ENCODE measurements at regions not wholly inside any gene's neighbourhood (a gene's known extent, or its start where the extent isn't known, plus 50 kb on each side); places are given as distances from the start of the nearest gene placed in this dataset.

DNA sequence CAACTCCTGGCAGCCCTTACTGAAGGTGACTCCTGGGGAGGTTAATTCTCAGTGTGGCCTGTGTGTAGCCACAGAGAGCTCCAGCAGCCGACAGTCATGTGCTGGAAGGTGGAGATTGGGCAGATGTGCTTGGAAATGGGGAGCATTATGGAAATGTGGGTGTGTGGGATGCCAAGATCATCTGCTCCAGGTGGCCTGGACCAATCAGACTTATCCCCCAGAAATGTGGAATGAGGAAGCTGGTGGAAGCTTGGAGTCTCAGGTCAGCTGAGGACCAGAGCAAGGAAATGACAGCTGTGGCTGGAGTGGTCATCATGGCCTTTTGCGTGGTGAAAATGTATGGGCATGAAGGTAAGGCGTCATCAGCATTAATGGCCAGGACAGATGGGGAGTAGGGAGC lies 234.0 kb downstream of the MIAT start:
- no peak for DNase-seq (ENCODE audit: low read depth in 4 of 4, low spot score in 1 of 4)

DNA sequence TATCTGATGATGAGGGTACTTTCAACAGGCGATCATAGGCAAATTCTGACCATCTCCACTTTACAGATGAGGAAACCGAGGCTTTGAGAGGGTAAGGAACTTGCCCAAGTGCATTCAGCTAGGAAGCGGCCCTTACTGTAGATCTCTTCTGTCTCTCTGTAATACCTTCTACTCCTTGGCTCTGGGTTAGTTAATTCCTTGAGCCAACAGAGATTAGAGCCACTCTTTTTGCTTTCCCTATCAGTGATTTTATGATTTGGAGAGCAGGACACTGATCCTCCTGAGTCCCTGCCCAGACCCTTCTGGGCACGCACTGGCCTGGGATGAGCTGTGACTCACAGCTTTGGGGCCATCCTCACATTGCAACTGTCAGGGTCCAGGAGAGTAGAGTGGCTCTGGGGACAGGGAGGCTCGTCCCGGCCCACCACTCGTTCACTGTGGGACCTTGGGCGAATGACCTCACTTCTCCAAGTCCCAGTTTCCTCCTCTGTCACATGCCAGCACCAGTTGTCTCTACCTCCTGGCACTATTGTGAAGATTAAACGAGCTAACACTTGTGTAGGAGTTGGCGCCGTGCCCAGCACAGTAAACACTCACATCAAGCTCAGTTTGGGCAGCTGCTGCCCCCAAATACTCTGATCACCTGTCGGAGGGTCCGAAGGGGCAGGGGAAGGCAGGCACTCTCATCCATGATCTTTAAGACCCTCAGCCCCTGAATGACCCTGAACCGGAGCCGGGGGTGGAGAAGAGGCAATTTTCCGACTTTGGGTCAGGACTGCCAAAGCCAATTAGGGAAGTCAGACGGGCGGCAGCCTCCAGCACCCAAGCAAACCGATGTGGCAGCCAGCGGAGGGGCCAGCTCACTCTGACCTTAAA lies 235.0 kb downstream of the MIAT start:
- no peak for DNase-seq (ENCODE audit: low read depth in 4 of 4, low spot score in 1 of 4)

GRCh38 chr22:26893173-26894110 lies 236.1 kb downstream of the MIAT start:
- DNase-seq (ENCODE audit: low read depth in 4 of 4, low spot score in 1 of 4): no peak

DNA sequence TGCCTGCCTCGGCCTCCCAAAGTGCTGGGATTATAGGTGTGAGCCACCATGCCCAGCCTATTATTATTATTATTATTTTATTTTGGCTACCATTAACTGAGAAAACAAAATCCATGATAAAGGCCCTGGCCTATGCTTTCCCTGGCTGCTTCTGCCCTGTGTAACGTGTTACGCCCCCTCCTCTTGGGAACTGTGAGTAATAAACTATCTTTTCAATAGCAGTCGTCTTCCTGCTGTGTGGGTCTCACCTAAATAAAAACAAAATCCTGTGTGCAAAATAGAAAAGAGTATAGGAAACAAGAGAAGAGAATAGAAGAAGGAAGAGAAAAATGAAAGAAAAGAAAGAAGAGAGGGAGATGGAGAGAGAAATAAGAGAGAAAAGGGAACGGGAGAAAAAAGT lies 237.0 kb downstream of the MIAT start:
- DNase-seq (ENCODE audit: low read depth in 4 of 4, low spot score in 1 of 4): no peak

- DNase-seq (ENCODE audit: low read depth in 4 of 4, low spot score in 1 of 4): peak in 1 of 4 experiments; percentile 8
These were observed 237.5 kb downstream of the MIAT start for GRCh38 chr22:26894766-26895485.

GRCh38 chr22:26897384-26897783 lies 240.0 kb downstream of the MIAT start:
- no peak for DNase-seq (ENCODE audit: low read depth in 4 of 4, low spot score in 1 of 4)

DNA sequence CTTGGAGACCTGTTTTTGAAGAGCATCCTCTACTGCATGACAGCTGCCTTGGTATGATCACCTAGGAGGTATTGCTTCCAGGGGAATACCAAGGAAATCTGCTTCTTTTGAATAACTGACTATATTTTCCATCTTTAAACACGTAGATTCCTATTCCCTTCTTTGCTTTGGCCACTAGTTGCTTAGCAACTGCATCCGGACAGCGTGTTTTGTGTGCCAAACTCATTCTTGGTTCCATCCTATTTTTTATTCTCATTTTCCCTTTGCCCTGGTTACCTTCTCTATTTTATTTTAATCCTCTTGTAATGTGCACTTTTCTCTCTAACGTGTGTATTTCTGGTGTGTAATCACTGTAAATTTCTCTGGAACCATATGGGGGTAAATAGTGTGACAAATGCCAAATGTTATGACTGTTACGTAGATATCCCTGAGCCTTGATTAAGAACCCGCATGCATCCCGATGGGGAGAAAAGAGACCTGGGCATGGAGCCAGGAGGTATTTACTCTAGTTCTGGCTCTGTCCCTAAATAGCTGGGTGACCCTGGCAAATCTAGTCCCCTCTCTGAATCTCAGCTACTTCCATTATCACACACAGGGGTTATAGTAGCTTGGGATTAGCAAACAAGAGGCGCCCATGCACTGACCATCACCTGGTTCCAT lies 241.7 kb downstream of the MIAT start:
- no peak for DNase-seq (ENCODE audit: low read depth in 4 of 4, low spot score in 1 of 4)

DNA sequence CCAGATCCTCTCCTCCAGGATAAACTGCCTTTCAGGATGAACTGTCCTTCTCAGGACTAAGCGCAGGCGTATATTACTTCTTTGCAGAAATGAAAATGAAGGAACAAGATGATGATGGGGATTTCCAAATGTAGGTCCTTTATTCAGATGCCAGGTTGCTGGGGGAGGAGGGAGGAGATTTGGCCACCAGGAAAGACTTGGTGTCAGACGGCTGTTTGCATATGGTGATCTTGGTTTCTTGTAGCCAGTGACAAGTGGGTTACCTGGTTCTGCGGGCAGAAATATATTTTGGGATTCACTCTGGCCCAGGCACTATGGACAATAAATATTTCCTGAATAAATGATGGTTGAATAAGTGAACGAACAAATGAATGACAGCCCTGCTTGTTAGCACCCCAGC lies 243.4 kb downstream of the MIAT start:
- no peak for DNase-seq (ENCODE audit: low read depth in 4 of 4, low spot score in 1 of 4)

DNA sequence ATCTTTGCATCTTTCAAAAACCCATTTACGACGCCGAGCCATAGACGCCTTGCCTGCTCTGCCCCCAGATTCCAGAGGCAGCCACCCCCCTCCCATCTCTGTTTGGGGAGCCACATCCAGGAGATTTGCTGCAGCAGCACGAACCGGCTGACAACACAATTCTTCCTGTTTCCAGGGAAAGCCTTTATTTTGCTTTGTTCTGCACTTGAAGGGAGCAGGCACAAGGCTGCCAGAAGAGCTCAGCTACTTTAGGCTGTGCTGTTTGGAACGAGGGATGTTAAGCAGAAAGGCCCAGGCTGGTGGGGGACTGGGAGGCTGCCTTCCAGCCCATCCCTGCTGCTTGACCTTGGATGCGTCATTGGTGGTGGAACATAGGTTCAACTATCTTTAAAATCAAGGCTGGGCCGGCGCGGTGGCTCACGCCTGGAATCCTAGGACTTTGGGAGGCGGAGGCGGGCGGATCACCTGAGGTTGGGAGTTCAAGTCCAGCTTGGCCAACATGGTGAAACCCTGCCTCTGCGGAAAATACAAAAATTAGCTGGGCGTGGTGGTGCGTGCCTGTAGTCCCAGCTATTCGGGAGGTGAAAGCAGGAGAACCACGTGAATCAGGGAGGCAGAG lies 243.9 kb downstream of the MIAT start:
- DNase-seq (ENCODE audit: low read depth in 4 of 4, low spot score in 1 of 4): no peak

DNA sequence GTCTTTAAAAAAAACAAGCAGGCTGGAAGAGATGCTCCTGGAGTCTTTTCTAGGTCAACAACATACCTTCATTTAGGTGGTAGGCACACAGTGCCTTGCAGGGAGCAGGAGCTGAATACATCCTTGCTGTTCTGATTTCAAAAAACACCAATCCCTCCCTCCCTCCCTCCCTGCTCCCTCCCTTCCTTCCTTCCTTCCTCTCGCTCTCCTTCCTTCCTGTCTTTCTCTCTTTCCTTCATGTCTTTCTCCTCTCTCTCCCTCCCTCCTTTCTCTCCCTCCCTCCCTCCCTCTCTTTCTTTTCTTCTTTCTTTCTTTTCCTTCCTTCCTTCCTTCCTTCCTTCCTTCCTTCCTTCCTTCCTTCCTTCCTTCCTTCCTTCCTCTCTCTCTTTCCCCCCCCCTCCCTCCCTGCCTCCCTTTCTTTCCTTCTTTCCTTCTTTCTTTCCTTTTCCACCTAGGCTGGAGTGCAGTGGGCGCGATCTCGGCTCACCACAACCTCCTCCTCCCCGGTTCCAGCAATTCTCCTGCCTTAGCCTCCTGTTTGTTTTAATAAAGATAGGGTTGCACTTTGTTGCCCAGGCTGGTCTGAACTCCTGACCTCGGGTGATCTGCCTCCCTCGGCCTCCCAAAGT lies 245.1 kb downstream of the MIAT start:
- DNase-seq (ENCODE audit: low read depth in 4 of 4, low spot score in 1 of 4): no peak

- no peak for DNase-seq (ENCODE audit: low read depth in 4 of 4, low spot score in 1 of 4)
These were observed 245.9 kb downstream of the MIAT start for GRCh38 chr22:26903030-26903856.

- DNase-seq (ENCODE audit: low read depth in 4 of 4, low spot score in 1 of 4): no peak
These were observed 247.1 kb downstream of the MIAT start for GRCh38 chr22:26904483-26904882.

GRCh38 chr22:26905076-26905475 lies 247.7 kb downstream of the MIAT start:
- DNase-seq (ENCODE audit: low read depth in 4 of 4, low spot score in 1 of 4): no peak

GRCh38 chr22:26905640-26906039 lies 248.3 kb downstream of the MIAT start:
- no peak for DNase-seq (ENCODE audit: low read depth in 4 of 4, low spot score in 1 of 4)

DNA sequence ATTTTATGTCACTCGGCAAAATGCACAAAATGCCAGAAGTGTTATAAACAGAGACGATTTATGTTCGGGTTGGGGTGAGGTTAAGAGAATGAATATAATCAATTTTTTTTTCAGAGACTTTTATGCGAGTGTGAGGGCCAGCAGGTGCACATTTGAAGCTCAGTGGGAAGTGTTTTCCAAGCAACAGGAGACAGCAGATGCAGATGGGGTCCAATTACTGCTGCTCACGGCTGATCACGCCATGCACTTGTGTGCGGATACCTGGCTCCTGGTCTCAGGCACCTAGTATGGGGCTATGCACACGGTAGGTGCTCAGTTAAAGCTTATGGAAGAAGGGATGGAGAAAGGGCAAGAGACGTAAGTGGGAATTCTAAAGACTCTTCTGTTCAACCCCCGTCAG lies 249.1 kb downstream of the MIAT start:
- DNase-seq (ENCODE audit: low read depth in 4 of 4, low spot score in 1 of 4): no peak

GRCh38 chr22:26907366-26907765 lies 250.0 kb downstream of the MIAT start:
- no peak for DNase-seq (ENCODE audit: low read depth in 4 of 4, low spot score in 1 of 4)

DNA sequence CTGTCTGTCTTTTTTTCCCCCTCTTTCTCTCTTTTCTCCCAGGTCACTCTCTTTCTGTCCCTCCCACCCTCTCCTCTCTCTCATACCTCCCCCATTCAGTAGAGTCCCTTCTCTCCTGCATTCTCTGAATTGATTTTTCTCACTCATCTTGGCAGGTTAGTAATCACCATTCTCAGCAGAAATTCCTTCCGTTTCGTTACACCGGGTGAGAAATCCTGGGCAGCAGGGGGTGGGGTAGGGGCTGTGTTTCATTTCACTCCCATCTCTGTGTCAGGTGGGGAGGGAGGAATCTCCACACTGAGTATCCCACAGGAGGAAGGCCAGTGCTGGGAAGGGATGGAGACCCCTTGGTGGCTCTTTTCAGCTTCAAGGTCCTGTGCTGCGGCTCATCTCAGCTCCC lies 253.5 kb downstream of the MIAT start:
- no peak for DNase-seq (ENCODE audit: low read depth in 4 of 4, low spot score in 1 of 4)

- DNase-seq (ENCODE audit: low read depth in 4 of 4, low spot score in 1 of 4): no peak
These were observed 255.4 kb downstream of the MIAT start for GRCh38 chr22:26912655-26913345.

Measured in stimulated activated CD4-positive, alpha-beta T cell treated with anti-CD3 and anti-CD28 coated beads, Interleukin-1b, Interleukin-23, amount 100 ng/mL, for 24 hours (primary cell).